Endothelial cell of umbilical vein (primary cell): ENCODE measurements at regions not wholly inside any gene's neighbourhood (a gene's known extent, or its start where the extent isn't known, plus 50 kb on each side); places are given as distances from the start of the nearest gene placed in this dataset.

ENCODE experiments used
- BruUV-seq: library from RNA; stranded (reverse); fragments of 400-500 nt; replicated peaks from 2 replicates; lab custom pipeline; 2021; lab: Mats Ljungman, UMichigan
- CTCF ChIA-PET: fragments of 300-600, 350-600 bp; sonication (Branson Sonifier 250); formaldehyde crosslinking; loops from one replicate; lab custom pipeline; 2021; ENCODE audit warnings: antibody characterized with exemption, inconsistent platforms; lab: Charles Lee
- POLR2A ChIA-PET: fragments of 300-600, 350-600 bp; sonication (Branson Sonifier 250); formaldehyde crosslinking; loops from one replicate; lab custom pipeline; 2021; ENCODE audit warnings: antibody characterized with exemption, inconsistent platforms; lab: Charles Lee
- DNase-seq: peaks from one replicate; pipeline ENCODE4 v3.0.0-alpha.2; 2011; ENCODE audit warnings: low read depth, low spot score
- FAIRE-seq: peaks from 2 replicates; lab custom pipeline; 2011; peaks lifted over from hg19 to GRCh38; lab: Jason Lieb, UNC
- H2AFZ ChIP-seq: 2 replicates; pipeline ENCODE4 v1.6.0; 2012; ENCODE audit warnings: low read depth, low read length, control low read depth, inconsistent platforms
- H3K27ac ChIP-seq: 2 replicates; pipeline ENCODE4 v1.5.1; 2011; ENCODE audit warnings: low read depth, mild to moderate bottlenecking, control low read depth, low read length, moderate library complexity; ENCODE audit not compliant: insufficient read depth
- H3K27me3 ChIP-seq, 2 experiments: 2 replicates each; pipeline versions ENCODE4 v1.6.0 to v1.6.1; 2011; ENCODE audit warnings: low read length in 2 of 2, mixed read lengths in 1 of 2; ENCODE audit not compliant: control insufficient read depth in 2 of 2, insufficient read depth in 2 of 2
- H3K36me3 ChIP-seq, 2 experiments: 2 replicates in 1 of 2; 3 replicates in 1 of 2; pipeline ENCODE4 v1.5.1; 2011; ENCODE audit warnings: low read length in 2 of 2, mild to moderate bottlenecking in 1 of 2, moderate library complexity in 1 of 2; ENCODE audit not compliant: control insufficient read depth in 2 of 2, insufficient read depth in 2 of 2; ENCODE audit errors: extremely low read depth in 1 of 2
- H3K4me1 ChIP-seq: 3 replicates; pipeline ENCODE4 v1.5.1; 2011; ENCODE audit warnings: mild to moderate bottlenecking, low read length; ENCODE audit not compliant: control insufficient read depth, insufficient read depth; ENCODE audit errors: extremely low read depth
- H3K4me2 ChIP-seq: 2 replicates; pipeline ENCODE4 v1.6.1; 2011; ENCODE audit warnings: low read length, control low read depth, mixed read lengths; ENCODE audit not compliant: insufficient read depth
- H3K4me3 ChIP-seq, 3 experiments: fragments of 200-600 bp in 1 of 3; sonication (generic), shearing (Covaris generic) in 1 of 3; replicated peaks in 1 of 3; 2 replicates each; pipeline ENCODE4 v1.5.1; 2011 to 2016; ENCODE audit warnings: control low read depth in 3 of 3, low read length in 3 of 3, mild to moderate bottlenecking in 2 of 3, inconsistent platforms in 1 of 3, low read depth in 1 of 3, moderate library complexity in 1 of 3; ENCODE audit not compliant: insufficient read depth in 1 of 3
- H3K79me2 ChIP-seq: 2 replicates; pipeline ENCODE4 v1.6.0; 2012; ENCODE audit warnings: low read length, inconsistent platforms; ENCODE audit not compliant: control insufficient read depth, insufficient read depth
- H3K9ac ChIP-seq: replicated peaks from 2 replicates; pipeline ENCODE3; 2011; ENCODE audit warnings: low read length, control low read depth; ENCODE audit not compliant: insufficient read depth; ENCODE audit errors: extremely low read depth
- H3K9me1 ChIP-seq: replicated peaks from 3 replicates; pipeline ENCODE4 v1.6.0; 2011; ENCODE audit warnings: mild to moderate bottlenecking, low read length; ENCODE audit not compliant: control insufficient read depth, insufficient read depth; ENCODE audit errors: extremely low read depth
- H3K9me3 ChIP-seq: replicated peaks from 2 replicates; pipeline ENCODE4 v1.5.1; 2012; ENCODE audit warnings: low read length, inconsistent platforms; ENCODE audit not compliant: control insufficient read depth, insufficient read depth
- H4K20me1 ChIP-seq: replicated peaks from 2 replicates; pipeline ENCODE3; 2011; ENCODE audit warnings: mild to moderate bottlenecking, low read length; ENCODE audit not compliant: control insufficient read depth, insufficient read depth; ENCODE audit errors: extremely low read depth
- EZH2 ChIP-seq: IDR thresholded peaks from 2 replicates; pipeline ENCODE4 v1.6.1; 2012; ENCODE audit warnings: borderline replicate concordance, low read depth, mild to moderate bottlenecking, moderate library complexity, low read length, inconsistent platforms; ENCODE audit not compliant: severe bottlenecking
- FOS ChIP-seq: IDR thresholded peaks from 2 replicates; pipeline ENCODE4 v1.6.1; 2011; ENCODE audit warnings: mild to moderate bottlenecking, low read length, moderate library complexity, borderline replicate concordance; ENCODE audit not compliant: insufficient read depth
- GATA2 ChIP-seq: IDR thresholded peaks from 2 replicates; pipeline ENCODE4 v1.7.0; 2011; ENCODE audit warnings: low read depth, mild to moderate bottlenecking, moderate library complexity, mixed read lengths, low read length; ENCODE audit not compliant: insufficient read length, insufficient read depth
- JUN ChIP-seq: IDR thresholded peaks from 2 replicates; pipeline ENCODE4 v1.6.1; 2011; ENCODE audit warnings: borderline replicate concordance, low read depth; ENCODE audit not compliant: insufficient read length, insufficient read depth
- MYC ChIP-seq: IDR thresholded peaks from one replicate; pipeline ENCODE4 v1.6.1; 2011; ENCODE audit warnings: mild to moderate bottlenecking, low read depth, low read length
- POLR2A ChIP-seq: IDR thresholded peaks from 2 replicates; pipeline ENCODE4 v1.6.1; 2012; ENCODE audit warnings: low read depth, mild to moderate bottlenecking, control low read depth, low read length
- POLR2AphosphoS5 ChIP-seq: IDR thresholded peaks from 2 replicates; pipeline ENCODE4 v1.6.1; 2012; ENCODE audit warnings: low read depth, mild to moderate bottlenecking, control low read depth, low read length, moderate library complexity; ENCODE audit not compliant: insufficient read depth
- dilution Hi-C: fragments of 300-500 bp; cut with MboI; formaldehyde crosslinking; loops from one replicate; pipeline ENCODE4 v1.15.0; 2019; ENCODE audit warnings: low sequenced_read_pairs; ENCODE audit not compliant: extremely low pct_ligation_motif_present
- intact Hi-C: fragments of 100-400 bp; cut with micrococcal nuclease; formaldehyde crosslinking; loops from one replicate; pipeline ENCODE4 v1.10.0; 2022
- TF ChIP-seq, protein P1 (sequence below): IDR thresholded peaks from 2 replicates; pipeline ENCODE4 v1.6.1; 2011; ENCODE audit not compliant: insufficient read depth, insufficient read length
- TF ChIP-seq, protein P2 (sequence below), 2 donors: IDR thresholded peaks; 1 replicate in 1 of 2; 2 replicates in 1 of 2; pipeline ENCODE4 v1.5.1; 2011; ENCODE audit warnings: low read length in 2 of 2, mild to moderate bottlenecking in 2 of 2, moderate library complexity in 2 of 2, control low read depth in 1 of 2, inconsistent platforms in 1 of 2, low read depth in 1 of 2; ENCODE audit not compliant: insufficient read depth in 1 of 2; ENCODE audit errors: extremely low read depth in 1 of 2

GRCh38 chr13:109336730-109337129 is 449.7 kb downstream of the IRS2 start:
- BruUV-seq, result no TSS peak
- Histone ChIP-seq H3K4me1 (no peaks in the 10 kb centered on the region), H2AFZ (no peak overlapping the region), H3K4me2 (no peak overlapping the region), H3K36me3 (no peaks in the 10 kb centered on the region), H3K9ac (no peak overlapping the region), H3K27ac (no peak overlapping the region), H4K20me1 (no peaks in the 10 kb centered on the region), H3K4me3 (no peak overlapping the region), H3K9me1 (no peaks in the 10 kb centered on the region), H3K9me3 (no peaks in the 10 kb centered on the region), H3K79me2 (no peaks in the 10 kb centered on the region), H3K27me3 (no peaks in the 10 kb centered on the region)
- TF ChIP-seq, protein P1, sequence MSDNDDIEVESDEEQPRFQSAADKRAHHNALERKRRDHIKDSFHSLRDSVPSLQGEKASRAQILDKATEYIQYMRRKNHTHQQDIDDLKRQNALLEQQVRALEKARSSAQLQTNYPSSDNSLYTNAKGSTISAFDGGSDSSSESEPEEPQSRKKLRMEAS, result no peak
- TF ChIP-seq MYC, result no peak
- TF ChIP-seq EZH2, result no peak
- TF ChIP-seq JUN, result no peak
- TF ChIP-seq POLR2AphosphoS5, result no peak
- no peak for TF ChIP-seq POLR2A
- TF ChIP-seq, protein P2, sequence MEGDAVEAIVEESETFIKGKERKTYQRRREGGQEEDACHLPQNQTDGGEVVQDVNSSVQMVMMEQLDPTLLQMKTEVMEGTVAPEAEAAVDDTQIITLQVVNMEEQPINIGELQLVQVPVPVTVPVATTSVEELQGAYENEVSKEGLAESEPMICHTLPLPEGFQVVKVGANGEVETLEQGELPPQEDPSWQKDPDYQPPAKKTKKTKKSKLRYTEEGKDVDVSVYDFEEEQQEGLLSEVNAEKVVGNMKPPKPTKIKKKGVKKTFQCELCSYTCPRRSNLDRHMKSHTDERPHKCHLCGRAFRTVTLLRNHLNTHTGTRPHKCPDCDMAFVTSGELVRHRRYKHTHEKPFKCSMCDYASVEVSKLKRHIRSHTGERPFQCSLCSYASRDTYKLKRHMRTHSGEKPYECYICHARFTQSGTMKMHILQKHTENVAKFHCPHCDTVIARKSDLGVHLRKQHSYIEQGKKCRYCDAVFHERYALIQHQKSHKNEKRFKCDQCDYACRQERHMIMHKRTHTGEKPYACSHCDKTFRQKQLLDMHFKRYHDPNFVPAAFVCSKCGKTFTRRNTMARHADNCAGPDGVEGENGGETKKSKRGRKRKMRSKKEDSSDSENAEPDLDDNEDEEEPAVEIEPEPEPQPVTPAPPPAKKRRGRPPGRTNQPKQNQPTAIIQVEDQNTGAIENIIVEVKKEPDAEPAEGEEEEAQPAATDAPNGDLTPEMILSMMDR (IDR thresholded peaks at IDR 0.05; ENCODE audit: extremely low read depth in 1 of 2, insufficient read depth in 1 of 2, low read depth in 1 of 2, low read length in 2 of 2), result no peak
- TF ChIP-seq GATA2, result no peak
- TF ChIP-seq FOS, result no peak
- dilution Hi-C loops (no loop called here), intact Hi-C loops (no loop called here)
- ChIA-PET POLR2A (no interaction called here), CTCF (no interaction called here)
- FAIRE-seq (no peak), DNase-seq (no peak)
